HUES64 (cell line): ENCODE measurements at regions not wholly inside any gene's neighbourhood (a gene's known extent, or its start where the extent isn't known, plus 50 kb on each side); places are given as distances from the start of the nearest gene placed in this dataset.

Experiments used
- H3K27ac ChIP-seq: 2 replicates; pipeline ENCODE4 v1.7.0; 2013; ENCODE audit warnings: low read depth, low read length, inconsistent platforms
- H3K27me3 ChIP-seq: 2 replicates; pipeline ENCODE4 v1.6.1; 2013; ENCODE audit warnings: mild to moderate bottlenecking, low read length; ENCODE audit not compliant: insufficient read depth
- H3K36me3 ChIP-seq: 2 replicates; pipeline ENCODE4 v1.6.1; 2013; ENCODE audit warnings: mild to moderate bottlenecking, low read length; ENCODE audit not compliant: insufficient read depth
- H3K4me1 ChIP-seq: 2 replicates; pipeline ENCODE4 v1.6.1; 2013; ENCODE audit warnings: mild to moderate bottlenecking, low read length, moderate library complexity; ENCODE audit not compliant: insufficient read depth
- H3K4me3 ChIP-seq: 2 replicates; pipeline ENCODE4 v1.5.1; 2013; ENCODE audit warnings: mild to moderate bottlenecking, low read length, moderate library complexity
- H3K9ac ChIP-seq: 2 replicates; pipeline ENCODE4 v1.6.1; 2013; ENCODE audit warnings: mild to moderate bottlenecking, low read depth, low read length
- H3K9me3 ChIP-seq: 2 replicates; pipeline ENCODE4 v1.6.1; 2013; ENCODE audit warnings: low read depth, low read length; ENCODE audit not compliant: insufficient read depth
- WGBS: fragments of 150-250, 120-280 bp; methylation state at CpG from one replicate; pipeline ENCODE4 v1.1.7; 2013; ENCODE audit warnings: missing lambda C conversion rate; 5-methylcytosine and 5-hydroxymethylcytosine counted together

- Histone ChIP-seq H3K27me3 (no peaks in the 10 kb centered on the region), H3K9me3 (no peaks in the 10 kb centered on the region), H3K9ac (no peak overlapping the region), H3K4me1 (no peaks in the 10 kb centered on the region), H3K36me3 (no peaks in the 10 kb centered on the region), H3K4me3 (no peak overlapping the region), H3K27ac (no peak overlapping the region)
- WGBS, result 89% methylated on average over 2 of the region's 2 CpGs
Observed at GRCh38 chr16:8239443-8239842, 350.9 kb downstream of the TMEM114 start.

- 92% methylated on average over 3 of the region's 3 CpGs for WGBS
- H3K27ac ChIP-seq, result no peak overlapping the region
- H3K36me3 ChIP-seq, result no peaks in the 10 kb centered on the region
- peaks cover 4% of the 10 kb centered on the region; the same call in 1 of the 2 replicates for H3K4me1 ChIP-seq
- H3K4me3 ChIP-seq, result no peak overlapping the region
- H3K27me3 ChIP-seq, result no peaks in the 10 kb centered on the region
- no peak overlapping the region for H3K9ac ChIP-seq
- no peaks in the 10 kb centered on the region for H3K9me3 ChIP-seq
Observed at GRCh38 chr16:8237452-8237851, 352.9 kb downstream of the TMEM114 start.

- 92% methylated on average over 4 of the region's 4 CpGs for WGBS
- H3K4me1 ChIP-seq, result peaks cover 4% of the 10 kb centered on the region; the same call in 1 of the 2 replicates
- no peak overlapping the region for H3K9ac ChIP-seq
- H3K27ac ChIP-seq, result no peak overlapping the region
- no peak overlapping the region for H3K4me3 ChIP-seq
- no peaks in the 10 kb centered on the region for H3K9me3 ChIP-seq
- no peaks in the 10 kb centered on the region for H3K27me3 ChIP-seq
- H3K36me3 ChIP-seq, result no peaks in the 10 kb centered on the region
Observed at GRCh38 chr16:8236816-8237215, 353.5 kb downstream of the TMEM114 start.

GRCh38 chr16:8230497-8230896 lies 359.8 kb downstream of the TMEM114 start:
- H3K9me3 ChIP-seq, result no peaks in the 10 kb centered on the region
- no peaks in the 10 kb centered on the region for H3K27me3 ChIP-seq
- no peak overlapping the region for H3K27ac ChIP-seq
- no peak overlapping the region for H3K4me3 ChIP-seq
- 84% methylated on average over 4 of the region's 4 CpGs for WGBS
- no peak overlapping the region for H3K9ac ChIP-seq
- H3K4me1 ChIP-seq, result peaks cover 20% of the 10 kb centered on the region
- H3K36me3 ChIP-seq, result no peaks in the 10 kb centered on the region

GRCh38 chr16:8229011-8229520 lies 361.2 kb downstream of the TMEM114 start:
- 64% methylated on average over 7 of the region's 7 CpGs for WGBS
- Histone ChIP-seq H3K27me3 (no peaks in the 10 kb centered on the region), H3K27ac (peak overlapping the region; percentile 36; the same call in 1 of the 2 replicates), H3K4me1 (peaks cover 20% of the 10 kb centered on the region), H3K4me3 (no peak overlapping the region), H3K9ac (no peak overlapping the region), H3K9me3 (no peaks in the 10 kb centered on the region), H3K36me3 (no peaks in the 10 kb centered on the region)

- no peaks in the 10 kb centered on the region for H3K4me1 ChIP-seq
- H3K4me3 ChIP-seq, result no peak overlapping the region
- no peaks in the 10 kb centered on the region for H3K9me3 ChIP-seq
- no peaks in the 10 kb centered on the region for H3K27me3 ChIP-seq
- H3K27ac ChIP-seq, result no peak overlapping the region
- H3K9ac ChIP-seq, result no peak overlapping the region
- WGBS, result 93% methylated on average over 2 of the region's 2 CpGs
- no peaks in the 10 kb centered on the region for H3K36me3 ChIP-seq
Observed at GRCh38 chr16:8217201-8217600, 373.1 kb downstream of the TMEM114 start.

GRCh38 chr16:8204769-8205168 lies 385.5 kb downstream of the TMEM114 start:
- Histone ChIP-seq H3K9me3 (peaks cover 20% of the 10 kb centered on the region), H3K36me3 (no peaks in the 10 kb centered on the region), H3K9ac (no peak overlapping the region), H3K4me3 (no peak overlapping the region), H3K27me3 (no peaks in the 10 kb centered on the region), H3K27ac (no peak overlapping the region), H3K4me1 (peaks cover 1% of the 10 kb centered on the region; the same call in 1 of the 2 replicates)
- WGBS, result 100% methylated on average over 1 of the region's 1 CpG

- peaks cover 20% of the 10 kb centered on the region for H3K9me3 ChIP-seq
- no peaks in the 10 kb centered on the region for H3K27me3 ChIP-seq
- H3K4me1 ChIP-seq, result peaks cover 5% of the 10 kb centered on the region; the same call in 1 of the 2 replicates
- no peak overlapping the region for H3K4me3 ChIP-seq
- H3K36me3 ChIP-seq, result no peaks in the 10 kb centered on the region
- H3K9ac ChIP-seq, result no peak overlapping the region
- no peak overlapping the region for H3K27ac ChIP-seq
- WGBS, result 95% methylated on average over 4 of the region's 4 CpGs
Observed at GRCh38 chr16:8204096-8204495, 386.2 kb downstream of the TMEM114 start.

GRCh38 chr16:8203101-8203500 lies 387.2 kb downstream of the TMEM114 start:
- Histone ChIP-seq H3K4me3 (no peak overlapping the region), H3K27ac (no peak overlapping the region), H3K9ac (no peak overlapping the region), H3K36me3 (no peaks in the 10 kb centered on the region), H3K27me3 (no peaks in the 10 kb centered on the region), H3K9me3 (peaks cover 20% of the 10 kb centered on the region), H3K4me1 (peaks cover 5% of the 10 kb centered on the region; the same call in 1 of the 2 replicates)
- 95% methylated on average over 2 of the region's 2 CpGs for WGBS

- Histone ChIP-seq H3K4me1 (peaks cover 5% of the 10 kb centered on the region; the same call in 1 of the 2 replicates), H3K36me3 (no peaks in the 10 kb centered on the region), H3K9me3 (peaks cover 20% of the 10 kb centered on the region), H3K27me3 (no peaks in the 10 kb centered on the region), H3K27ac (no peak overlapping the region), H3K9ac (no peak overlapping the region), H3K4me3 (no peak overlapping the region)
- 100% methylated on average over 2 of the region's 2 CpGs for WGBS
Observed at GRCh38 chr16:8200839-8201238, 389.5 kb downstream of the TMEM114 start.

- Histone ChIP-seq H3K4me1 (peaks cover 5% of the 10 kb centered on the region; the same call in 1 of the 2 replicates), H3K9ac (no peak overlapping the region)
- 66% methylated on average over 5 of the region's 5 CpGs for WGBS
Observed at GRCh38 chr16:8199390-8199789, 390.9 kb downstream of the TMEM114 start.

GRCh38 chr16:8194794-8195193 lies 395.5 kb downstream of the TMEM114 start:
- no peak overlapping the region for H3K4me3 ChIP-seq
- 55% methylated on average over 2 of the region's 2 CpGs for WGBS
- H3K9ac ChIP-seq, result no peak overlapping the region
- H3K27me3 ChIP-seq, result no peaks in the 10 kb centered on the region
- no peaks in the 10 kb centered on the region for H3K9me3 ChIP-seq
- no peak overlapping the region for H3K27ac ChIP-seq
- H3K36me3 ChIP-seq, result no peaks in the 10 kb centered on the region
- H3K4me1 ChIP-seq, result peaks cover 3% of the 10 kb centered on the region; the same call in 1 of the 2 replicates

More at GRCh38 chr16:8199390-8199789, 390.9 kb downstream of the TMEM114 start:
- Histone ChIP-seq H3K27me3 (no peaks in the 10 kb centered on the region), H3K4me3 (no peak overlapping the region), H3K9me3 (peaks cover 20% of the 10 kb centered on the region), H3K27ac (no peak overlapping the region), H3K36me3 (no peaks in the 10 kb centered on the region)
